NCI-H1436 treated with DMSO at 0.1 percent for 48 hours (cell line): ENCODE measurements at regions not wholly inside any gene's neighbourhood (a gene's known extent, or its start where the extent isn't known, plus 50 kb on each side); places are given as distances from the start of the nearest gene placed in this dataset.

Experiments
- DNase-seq: peaks from one replicate; lab custom pipeline; 2025; lab: John Stamatoyannopoulos, UW

DNA sequence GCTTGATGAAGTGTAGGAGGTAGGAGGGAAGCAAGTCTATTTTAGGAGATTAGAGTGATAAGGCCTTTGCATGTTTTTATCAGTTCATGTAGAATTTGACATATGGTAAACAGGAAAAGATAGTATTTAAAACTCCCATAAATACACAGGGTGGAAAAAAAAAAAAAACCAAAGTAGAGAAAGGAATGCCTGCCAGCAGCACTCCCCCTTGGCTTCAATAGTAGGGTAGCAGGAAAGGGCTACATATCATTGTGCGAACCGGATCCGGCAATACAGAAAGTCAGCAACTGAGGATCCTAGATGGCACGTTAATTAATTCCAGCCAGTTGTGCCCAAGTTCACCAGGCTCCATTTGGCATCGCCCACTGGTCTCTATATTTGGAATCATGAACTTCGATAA is 159.6 kb upstream of the SMIM21 start:
- no peak for DNase-seq

DNA sequence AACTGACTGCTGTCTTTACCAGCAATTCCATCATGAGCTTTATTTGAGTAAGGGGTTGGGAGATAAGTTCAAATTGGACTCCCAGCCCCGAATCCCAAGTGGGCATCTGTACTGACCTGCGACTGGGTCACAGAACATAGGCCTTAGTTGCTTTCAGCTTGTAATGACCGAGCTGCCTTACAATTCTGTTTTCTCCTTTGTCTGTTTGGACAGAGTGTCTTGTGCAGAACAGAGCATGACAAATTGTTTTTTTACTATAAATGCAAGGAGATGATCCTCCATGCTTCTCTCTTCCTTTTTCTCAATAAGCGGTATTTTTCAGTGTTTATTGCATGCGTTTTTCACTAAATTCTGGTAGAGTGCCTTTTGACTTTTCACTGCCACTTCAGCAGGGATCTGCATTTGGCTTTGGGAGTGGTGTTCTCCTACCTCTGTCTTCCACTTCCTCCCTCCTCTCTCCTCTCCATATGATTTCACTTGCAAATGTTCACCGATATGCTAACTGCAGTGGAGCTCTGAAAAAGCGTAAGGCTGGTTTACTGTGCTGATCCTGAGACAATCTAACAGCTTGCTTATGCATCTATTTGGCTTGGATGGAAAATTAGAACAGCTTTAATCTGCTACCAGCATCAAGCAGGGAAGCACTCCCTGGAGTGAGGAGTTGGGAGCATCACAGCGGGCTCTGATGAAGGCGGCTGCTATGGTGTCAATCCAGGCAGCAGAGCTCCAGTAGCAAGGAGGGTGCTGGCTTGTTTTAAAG is 158.8 kb upstream of the SMIM21 start:
- no peak for DNase-seq

DNA sequence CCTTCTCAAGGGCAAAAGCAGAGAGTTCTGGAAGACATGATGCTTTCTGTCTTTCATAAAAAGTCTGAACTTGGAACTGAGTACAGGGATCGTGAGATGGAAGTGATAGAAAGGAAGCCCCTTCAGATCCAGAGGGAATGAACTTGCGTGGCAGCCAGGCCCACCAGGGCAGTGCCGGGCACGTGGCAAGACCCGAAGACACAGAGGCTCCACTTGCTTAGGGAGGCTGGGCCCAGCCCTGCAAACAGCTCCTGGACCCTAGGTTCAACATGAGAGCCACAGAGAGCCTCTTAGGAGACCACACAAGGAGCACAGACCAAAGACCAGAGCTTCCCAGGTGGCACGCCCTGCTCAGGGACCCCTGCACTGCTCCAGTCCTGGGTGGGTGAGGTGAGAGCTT is 155.4 kb upstream of the SMIM21 start:
- no peak for DNase-seq

DNA sequence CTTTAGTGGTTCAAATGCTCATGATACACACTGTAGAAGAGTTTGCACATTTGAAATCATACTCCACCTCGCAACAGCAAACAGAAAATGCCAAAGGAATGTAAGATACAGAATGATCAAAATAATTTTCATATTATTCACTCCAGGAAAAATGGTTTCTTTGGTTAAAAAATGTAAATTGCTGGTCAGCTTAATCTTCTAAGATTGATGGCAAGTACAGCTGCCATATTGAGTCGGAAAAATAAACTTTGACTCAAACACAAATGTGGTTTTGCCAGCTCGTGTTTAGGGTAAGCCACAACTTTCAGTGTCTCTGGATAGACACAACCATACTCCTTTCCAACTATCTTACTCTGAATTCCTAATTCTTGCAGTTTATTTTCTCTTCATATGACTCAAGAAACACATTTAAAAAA is 154.9 kb upstream of the SMIM21 start:
- DNase-seq: no peak

DNA sequence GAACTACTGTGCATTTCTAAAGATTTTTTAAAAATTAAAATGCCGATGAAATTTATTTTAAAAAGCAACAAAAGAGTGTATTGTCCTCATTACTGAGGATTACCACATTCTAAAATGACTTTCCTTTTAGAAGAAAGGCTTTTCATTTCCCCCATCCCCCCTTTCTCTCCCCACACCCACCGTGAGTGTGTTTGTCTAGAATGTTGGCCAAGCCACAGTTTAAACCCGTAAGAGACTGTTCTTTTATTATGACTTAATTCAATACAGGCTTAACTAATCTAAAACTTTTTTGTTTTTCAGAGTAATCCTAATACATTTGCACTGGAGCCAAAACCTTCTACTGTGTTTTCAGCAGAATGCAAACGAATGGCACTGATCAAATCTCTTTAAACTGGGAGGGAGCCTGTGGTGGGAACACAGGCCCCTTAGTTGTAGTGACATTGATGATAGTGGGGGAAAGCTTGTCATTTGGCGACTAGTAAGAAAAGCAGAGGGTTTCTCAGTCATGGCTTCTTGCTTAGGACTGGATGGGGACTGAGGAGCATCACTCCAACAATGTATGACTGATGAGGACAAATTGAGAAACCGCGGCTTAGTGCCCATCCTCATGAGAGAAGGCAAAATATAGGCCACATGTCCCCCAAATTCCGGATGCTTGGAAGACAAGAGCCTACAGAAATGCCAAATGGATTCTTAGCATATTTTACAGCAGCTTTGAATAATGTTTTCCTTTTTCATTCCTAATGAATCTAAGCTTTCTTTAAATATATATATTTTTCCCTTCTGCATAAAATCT is 154.0 kb upstream of the SMIM21 start:
- no peak for DNase-seq

DNA sequence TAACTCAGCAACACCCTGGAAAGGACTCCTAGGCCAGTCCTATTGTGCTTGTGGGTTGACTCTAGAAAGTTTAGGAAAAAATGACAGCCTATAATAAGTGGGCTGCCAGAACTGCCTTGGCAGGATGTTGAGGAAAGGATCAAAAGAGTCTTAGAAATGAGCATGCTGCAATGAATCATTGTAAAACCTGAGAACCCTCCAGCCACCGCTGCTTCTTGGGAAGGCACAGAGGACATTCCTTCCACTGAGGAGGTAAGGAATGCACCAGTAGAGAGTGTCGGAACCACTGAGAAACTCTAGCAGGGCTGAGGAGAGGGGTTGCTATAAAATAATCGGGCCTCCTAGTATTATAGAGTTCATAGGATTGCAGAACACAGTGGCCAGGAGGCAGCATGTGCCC is 146.7 kb upstream of the SMIM21 start:
- DNase-seq: no peak

DNA sequence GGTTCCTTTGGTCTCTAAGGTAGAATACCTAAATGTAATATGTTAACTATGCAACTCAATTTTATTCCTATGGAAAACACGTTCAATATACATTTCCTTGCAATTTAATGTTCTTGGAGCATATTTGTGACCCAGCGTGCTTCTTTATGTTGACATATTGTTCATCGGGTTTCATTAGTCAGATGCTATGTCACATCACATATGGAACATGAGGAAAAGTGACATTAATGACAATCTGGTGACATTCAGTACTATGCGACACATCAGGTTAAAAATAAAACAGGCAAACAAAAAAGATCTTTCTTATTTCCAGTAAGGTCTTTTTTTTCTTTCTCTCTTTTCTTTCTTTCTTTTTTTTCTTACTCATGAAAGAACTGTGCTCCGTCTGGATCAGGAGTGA is 135.6 kb upstream of the SMIM21 start:
- DNase-seq: no peak

DNA sequence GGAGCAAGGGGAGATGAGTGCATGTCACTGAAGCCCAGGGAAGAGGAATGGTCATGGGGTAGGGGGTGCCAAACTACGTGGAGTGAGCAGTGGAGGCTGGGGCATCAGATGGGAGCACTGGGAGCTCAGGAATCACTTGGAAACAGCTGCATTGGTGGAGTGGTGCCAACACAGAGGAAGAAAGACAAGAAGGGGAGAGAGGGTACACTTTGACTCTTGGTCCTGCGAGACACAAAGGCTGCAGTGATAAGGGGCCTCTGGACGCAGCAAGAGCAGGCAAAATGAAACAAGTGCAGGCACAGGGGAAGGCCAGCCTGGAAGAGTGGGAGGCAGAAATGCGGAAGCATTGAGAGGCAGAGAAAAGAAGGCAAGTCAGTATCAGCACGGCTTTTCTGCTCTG is 134.7 kb upstream of the SMIM21 start:
- no peak for DNase-seq

DNA sequence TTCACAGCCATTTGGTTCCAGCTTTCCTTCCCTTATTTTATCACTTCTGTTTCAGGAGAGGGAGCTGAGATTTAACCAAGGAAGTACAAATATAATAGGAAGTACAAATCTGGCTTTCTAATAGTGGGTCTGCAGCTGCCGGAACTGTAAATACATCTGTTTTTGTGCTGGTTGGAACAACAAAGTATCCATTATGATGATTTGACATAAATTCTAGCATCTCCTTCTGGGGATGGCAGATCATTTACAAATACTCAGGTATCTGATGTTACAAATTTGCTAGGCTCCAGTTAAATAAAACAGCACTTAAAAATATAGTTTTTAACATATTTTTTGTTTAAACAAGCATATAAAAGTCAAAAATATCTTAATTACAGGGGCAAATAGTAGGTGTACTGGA is 131.3 kb upstream of the SMIM21 start:
- no peak for DNase-seq

DNA sequence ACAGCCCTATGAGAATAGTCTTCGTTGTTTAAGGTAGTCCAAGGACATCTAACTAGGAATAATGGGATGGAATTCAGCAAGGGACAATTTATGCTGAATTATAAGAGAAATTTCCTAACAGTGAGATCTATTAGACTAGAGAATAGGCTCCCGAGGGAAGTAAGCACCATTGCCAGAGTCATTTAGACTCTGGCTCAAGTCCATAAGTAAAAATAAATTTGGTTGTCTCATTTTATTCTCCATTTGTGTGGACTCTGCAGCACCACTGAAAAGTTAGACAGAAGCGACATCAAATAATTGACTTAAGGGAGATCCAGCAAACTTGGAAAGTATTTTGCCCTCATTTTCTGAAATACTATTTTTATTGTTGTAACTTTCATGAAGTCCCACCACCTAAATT is 129.3 kb upstream of the SMIM21 start:
- DNase-seq: no peak

DNA sequence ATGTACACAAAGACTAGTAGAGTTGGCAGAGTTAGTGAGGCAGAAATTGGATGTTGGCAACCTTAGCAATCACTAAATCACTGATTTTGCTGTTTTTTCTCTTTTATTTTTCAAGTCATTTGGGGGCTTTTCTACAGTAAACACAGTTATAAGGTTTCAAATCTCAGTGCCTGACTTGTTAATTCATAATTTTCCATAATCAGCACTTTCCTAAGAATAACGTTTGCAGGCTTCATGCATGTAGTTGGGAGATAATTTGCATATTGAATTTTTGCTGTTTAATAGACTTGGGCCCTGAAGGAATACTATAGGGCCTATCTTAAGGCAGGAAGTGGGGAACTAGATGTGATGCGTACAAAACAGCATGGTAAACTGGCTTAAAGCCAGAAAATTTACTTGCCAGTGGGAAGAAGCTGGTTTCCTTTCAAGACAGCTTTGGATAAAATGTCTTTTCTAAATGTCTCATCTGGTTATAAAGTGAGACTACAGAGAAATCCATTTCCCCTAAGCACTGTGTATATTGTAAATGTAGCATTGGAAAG is 127.2 kb upstream of the SMIM21 start:
- no peak for DNase-seq

DNA sequence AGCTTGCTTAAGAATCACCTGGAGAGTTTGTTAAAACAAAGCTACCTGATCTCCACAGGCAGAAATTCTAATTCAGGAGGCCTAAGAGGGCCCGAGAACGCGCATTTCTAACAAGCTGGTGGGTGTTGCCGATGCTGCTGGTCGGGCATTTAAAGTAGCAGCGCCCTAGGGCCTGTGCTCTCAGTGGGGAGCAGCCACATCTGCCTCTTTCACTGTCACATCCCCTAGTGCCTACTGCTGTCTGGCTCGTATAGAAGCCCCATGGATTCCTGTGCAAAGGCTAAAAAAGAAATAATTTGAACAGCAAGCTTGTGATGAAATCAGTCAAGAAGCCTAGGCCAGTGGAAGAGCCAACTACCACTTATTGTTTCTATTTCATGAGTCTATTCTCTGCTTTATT is 126.7 kb upstream of the SMIM21 start:
- no peak for DNase-seq

DNA sequence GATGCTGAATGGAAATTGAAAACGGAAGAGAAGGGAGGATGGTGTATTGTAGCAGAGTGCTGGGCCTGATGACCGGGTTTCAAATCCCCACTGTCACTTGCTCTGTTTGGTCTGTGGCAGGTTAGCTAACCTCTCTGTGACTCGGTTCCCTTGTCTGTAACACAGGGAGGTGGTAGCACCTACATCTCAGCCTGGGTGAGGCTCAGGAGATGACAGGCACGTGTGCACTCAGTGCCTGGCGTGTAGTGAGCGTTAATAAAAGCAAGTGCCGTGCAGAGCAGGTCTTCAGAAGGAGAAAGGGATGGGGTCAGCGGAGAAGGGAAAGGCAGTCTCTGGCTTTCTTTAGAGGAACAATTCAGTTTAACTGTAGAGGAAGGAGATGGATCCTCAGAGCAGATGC is 125.5 kb upstream of the SMIM21 start:
- DNase-seq: no peak

DNA sequence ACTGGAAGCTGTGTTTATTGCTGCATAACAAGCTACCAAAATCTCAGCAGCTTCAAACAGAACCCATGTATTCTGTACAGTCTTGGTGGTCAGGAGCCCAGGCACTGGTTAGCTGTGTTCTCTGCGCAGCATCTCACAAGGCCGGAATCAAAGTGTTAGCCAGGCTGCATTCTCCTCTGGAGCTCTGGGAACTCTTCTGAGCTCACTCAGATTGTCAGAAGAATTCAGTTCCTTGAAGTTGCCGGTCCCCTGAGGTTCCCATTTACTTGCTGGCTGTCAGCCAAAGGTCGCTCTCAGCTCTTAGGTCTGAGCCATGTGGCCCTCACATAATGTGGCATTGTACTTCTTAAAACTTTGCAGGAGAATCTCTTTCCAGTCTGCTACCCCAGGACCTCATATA is 123.6 kb upstream of the SMIM21 start:
- no peak for DNase-seq

DNA sequence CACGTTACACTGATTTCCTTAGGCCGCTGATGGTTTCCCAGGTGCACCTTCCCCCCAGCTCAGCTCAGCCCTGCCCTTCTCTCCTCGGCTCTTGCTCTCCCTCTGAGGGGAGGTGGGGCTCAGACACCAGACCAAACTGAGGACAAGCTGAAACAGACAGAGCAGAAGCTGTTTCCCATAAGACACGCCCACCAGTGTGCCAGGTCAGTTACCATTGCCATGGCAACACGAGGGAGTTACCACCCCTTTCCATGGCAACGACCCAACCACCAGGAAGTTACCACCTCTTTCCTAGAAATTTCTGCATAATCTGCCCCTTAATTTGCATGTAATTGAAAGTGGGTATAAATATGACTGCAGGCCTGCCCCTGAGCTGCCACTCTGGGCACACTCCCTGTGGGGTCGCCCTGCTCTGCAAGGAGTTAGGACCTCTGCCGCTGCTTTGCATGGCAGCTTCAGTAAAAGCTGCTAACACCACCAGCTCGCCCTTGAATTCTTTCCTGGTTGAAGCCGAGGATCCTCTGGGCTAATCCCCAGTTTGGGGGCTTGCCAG is 120.9 kb upstream of the SMIM21 start:
- peak; percentile 80 for DNase-seq

DNA sequence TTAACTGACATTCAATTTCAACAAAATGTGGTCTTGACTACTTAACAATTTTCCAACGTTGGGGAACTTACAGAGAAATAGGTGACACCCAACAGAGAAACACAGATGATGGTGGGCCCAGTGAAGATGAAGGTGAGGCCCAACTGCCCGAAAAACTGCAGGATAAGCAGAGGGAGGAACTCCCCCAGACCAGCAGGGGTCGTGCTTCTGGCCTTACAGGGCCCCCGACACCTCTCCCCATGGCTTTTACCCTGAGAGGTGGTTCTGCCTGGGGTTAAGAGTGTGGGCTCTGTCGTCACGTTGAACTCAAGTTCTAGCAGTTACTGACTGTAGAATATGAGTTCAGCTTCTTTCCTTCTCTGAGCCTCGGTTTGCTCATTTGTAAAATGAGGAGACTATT is 119.5 kb upstream of the SMIM21 start:
- no peak for DNase-seq

DNA sequence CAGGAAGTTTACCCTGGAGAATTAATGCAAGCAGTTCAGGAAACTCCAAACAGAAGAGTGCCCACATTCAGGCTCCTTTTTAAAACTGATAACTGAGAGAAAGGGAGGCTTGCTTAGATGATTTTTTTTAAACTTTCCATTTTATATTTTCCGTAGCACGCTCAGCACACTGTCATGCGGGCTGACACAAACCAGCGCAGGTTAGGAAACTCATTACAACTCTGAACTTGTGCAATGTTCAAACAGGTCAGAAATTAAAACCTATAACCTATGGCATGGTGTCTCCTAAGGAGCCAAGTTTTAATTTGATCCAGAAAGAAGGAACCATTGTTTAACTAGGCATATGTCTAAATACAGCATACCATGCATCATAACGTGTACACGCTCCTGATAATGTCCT is 117.7 kb upstream of the SMIM21 start:
- DNase-seq: no peak

DNA sequence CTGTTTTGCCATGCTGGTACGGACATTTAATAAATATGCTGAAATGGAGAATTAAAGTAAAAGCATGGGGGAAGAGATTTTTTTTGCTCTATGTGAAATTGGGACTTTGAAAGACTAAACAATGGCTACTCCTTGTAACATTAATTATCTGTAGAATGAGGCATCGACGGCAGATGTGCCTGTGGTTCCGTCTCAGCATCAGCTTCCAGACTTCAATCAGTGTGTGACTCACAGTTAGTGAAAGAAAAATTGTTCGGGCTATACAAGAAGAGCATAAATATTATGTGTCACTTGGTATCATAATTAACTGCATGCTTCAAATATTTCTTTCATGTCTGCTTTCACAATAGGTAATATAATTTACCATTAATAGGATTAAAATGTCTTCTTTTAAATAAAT is 117.0 kb upstream of the SMIM21 start:
- no peak for DNase-seq

DNA sequence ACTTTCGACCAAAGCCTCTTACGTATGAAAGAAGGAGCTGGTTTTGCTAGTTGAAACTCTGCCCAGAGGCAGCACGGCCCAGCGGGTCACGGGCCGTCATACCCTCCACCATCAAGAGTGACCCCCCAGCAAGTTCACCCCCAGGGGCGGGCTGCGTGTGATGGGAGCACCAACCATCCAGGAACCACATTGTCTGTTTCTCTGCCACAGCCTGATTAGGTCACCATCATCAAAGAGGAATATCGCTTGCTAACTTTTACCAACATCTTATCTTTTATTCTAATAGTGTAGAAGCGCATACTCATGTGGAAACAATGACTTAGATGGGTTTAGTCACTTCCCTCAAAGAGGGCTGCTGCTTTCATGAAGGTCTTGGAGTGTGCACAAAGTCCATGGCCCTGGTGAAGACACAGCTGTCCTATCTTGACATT is 116.6 kb upstream of the SMIM21 start:
- no peak for DNase-seq

DNA sequence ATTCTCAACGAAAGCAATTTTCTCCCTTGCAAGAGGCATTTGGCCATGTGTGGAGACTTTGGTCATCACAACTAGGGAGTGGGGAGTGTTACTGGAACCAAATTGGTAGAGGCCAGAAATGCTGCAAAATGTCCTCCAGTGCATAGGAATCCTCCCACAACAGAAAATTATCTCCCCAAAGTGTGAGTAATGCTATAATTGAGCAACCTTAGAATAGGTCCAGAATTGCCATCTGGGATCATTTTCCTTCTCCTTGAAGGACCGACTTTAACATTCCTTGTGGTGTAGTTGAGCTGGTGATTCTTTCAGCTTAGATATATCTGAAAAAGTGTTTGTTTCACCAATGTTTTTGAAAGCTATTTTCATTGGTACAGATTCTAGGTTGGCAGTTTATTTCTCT is 111.2 kb upstream of the SMIM21 start:
- DNase-seq: no peak

DNA sequence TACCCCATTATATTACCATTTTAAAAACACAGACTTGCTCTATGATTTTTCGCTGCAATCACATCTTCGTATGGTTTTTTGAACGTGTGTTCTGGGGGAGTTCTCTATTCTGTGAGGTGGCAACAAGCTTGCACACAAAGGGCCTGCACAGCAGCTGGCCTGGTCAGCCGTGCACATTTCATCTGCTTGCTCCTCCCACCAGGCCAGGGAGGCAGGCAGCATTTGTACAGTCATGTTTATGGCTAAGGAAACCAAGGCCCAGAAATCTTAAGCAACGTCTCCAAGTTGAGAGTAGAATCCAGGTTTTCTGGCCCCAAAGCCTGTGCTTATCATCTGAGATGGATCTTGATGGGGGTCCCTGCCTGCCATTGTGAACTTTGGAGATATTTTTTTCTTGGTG is 106.4 kb upstream of the SMIM21 start:
- no peak for DNase-seq

DNA sequence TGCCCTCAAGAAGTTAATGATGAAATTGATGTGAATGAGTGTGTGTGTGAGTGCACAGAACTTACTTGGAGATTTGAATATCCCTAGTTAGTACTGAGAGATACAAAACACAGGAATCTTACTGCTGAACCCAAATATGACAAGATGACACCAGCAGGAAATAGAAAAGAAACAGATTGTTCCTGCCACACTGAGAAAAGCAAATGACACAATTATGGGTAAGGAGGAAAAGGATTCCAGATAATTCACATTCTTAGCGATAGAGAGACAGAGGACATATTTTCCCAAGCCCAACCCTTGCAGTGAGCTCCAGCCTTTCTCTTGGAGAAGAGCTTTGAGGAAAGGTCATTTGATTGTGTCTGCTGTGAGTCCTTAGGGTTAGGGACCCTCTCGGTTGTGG is 105.7 kb upstream of the SMIM21 start:
- no peak for DNase-seq

DNA sequence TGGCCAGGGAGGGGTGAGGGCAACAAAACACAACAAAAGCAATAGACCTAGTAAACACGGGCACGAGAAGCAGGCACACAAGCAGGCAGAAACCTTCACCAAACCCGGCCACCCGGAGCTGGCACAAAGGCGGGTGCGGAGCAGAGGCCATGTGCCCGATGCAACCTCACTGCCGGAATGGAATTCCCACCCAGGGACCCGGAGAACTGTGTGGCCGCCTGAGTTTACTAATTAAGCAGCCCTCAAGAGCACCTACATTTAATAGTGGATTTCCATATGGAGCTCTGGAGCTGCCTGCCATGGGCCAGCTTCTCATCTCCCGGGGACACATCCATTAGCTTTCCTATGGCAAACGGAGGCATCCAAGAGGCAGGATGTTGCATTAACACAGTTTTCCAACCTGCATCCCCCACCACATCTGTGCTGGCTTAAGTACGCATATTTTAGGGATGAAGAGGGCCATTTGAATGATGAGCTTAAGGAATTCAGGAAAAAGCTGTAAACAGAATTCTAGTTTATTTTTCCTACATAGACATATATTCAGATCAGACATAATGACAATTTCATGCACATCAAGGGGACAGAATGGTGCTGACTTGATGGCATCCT is 104.5 kb upstream of the SMIM21 start:
- no peak for DNase-seq
